ENCODE measurements at regions not wholly inside any gene's neighbourhood (a gene's known extent, or its start where the extent isn't known, plus 50 kb on each side); places are given as distances from the start of the nearest gene placed in this dataset.

GRCh38 chr11:79697905-79698304 lies 257.1 kb upstream of the TENM4 start:
- Histone ChIP-seq H3K9ac (ENCODE audit: low read length in 3 of 3) (no peak overlapping the region), H3K4me3 (ENCODE audit: low read length in 3 of 3) (no peak overlapping the region)

DNA sequence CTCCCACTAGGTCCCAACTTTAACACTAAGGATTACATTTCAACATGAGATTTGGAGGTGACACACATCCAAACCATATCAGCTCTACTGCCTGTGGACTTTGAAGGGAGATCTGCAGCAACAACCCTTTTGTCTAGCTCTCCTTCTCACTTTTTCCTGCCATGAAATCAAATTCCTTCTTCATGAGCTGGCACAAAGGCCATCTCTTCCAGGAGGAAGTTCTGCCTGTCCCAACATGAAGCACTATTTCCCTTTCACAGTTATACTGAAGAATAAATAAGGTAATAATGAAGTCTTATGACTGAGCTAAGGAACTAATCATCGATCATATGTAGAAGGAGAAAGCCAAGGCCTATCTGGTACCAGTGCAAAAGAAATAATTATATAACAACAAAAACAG lies 253.5 kb upstream of the TENM4 start:
- Histone ChIP-seq H3K4me3 (ENCODE audit: low read length in 3 of 3) (no peak overlapping the region), H3K9me3 (ENCODE audit: control insufficient read depth in 2 of 3, insufficient read depth in 1 of 3, low read length in 3 of 3) (no peaks in the 10 kb centered on the region), H3K4me1 (ENCODE audit: control insufficient read depth in 2 of 3, insufficient read depth in 2 of 3, low read depth in 1 of 3, low read length in 3 of 3) (no peaks in the 10 kb centered on the region), H3K9ac (ENCODE audit: low read length in 3 of 3) (no peak overlapping the region), H3K27me3 (ENCODE audit: control insufficient read depth, insufficient read depth, low read length) (no peaks in the 10 kb centered on the region), H3K36me3 (ENCODE audit: control insufficient read depth in 2 of 3, insufficient read depth in 3 of 3, low read length in 3 of 3) (no peaks in the 10 kb centered on the region), H3K27ac (ENCODE audit: low read depth in 2 of 2, low read length in 2 of 2) (no peak overlapping the region)
- no peak for FAIRE-seq
- TF ChIP-seq, protein P1, sequence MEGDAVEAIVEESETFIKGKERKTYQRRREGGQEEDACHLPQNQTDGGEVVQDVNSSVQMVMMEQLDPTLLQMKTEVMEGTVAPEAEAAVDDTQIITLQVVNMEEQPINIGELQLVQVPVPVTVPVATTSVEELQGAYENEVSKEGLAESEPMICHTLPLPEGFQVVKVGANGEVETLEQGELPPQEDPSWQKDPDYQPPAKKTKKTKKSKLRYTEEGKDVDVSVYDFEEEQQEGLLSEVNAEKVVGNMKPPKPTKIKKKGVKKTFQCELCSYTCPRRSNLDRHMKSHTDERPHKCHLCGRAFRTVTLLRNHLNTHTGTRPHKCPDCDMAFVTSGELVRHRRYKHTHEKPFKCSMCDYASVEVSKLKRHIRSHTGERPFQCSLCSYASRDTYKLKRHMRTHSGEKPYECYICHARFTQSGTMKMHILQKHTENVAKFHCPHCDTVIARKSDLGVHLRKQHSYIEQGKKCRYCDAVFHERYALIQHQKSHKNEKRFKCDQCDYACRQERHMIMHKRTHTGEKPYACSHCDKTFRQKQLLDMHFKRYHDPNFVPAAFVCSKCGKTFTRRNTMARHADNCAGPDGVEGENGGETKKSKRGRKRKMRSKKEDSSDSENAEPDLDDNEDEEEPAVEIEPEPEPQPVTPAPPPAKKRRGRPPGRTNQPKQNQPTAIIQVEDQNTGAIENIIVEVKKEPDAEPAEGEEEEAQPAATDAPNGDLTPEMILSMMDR (IDR thresholded peaks at IDR 0.05; ENCODE audit: borderline replicate concordance, extremely low read depth, insufficient read depth), result no peak
- DNase-seq, result no peak
- intact Hi-C loops (cut with DNase I), result no loop called here

More at GRCh38 chr11:79697905-79698304, 257.1 kb upstream of the TENM4 start:
- Histone ChIP-seq H3K9me3 (ENCODE audit: control insufficient read depth in 2 of 3, insufficient read depth in 1 of 3, low read length in 3 of 3) (peaks cover 0 to 7% (median 2%) of the 10 kb centered on the region in 3 donors), H3K27ac (ENCODE audit: low read depth in 2 of 2, low read length in 2 of 2) (no peak overlapping the region), H3K36me3 (ENCODE audit: control insufficient read depth in 2 of 3, insufficient read depth in 3 of 3, low read length in 3 of 3) (no peaks in the 10 kb centered on the region), H3K4me1 (ENCODE audit: control insufficient read depth in 2 of 3, insufficient read depth in 2 of 3, low read depth in 1 of 3, low read length in 3 of 3) (no peaks in the 10 kb centered on the region), H3K27me3 (ENCODE audit: control insufficient read depth, insufficient read depth, low read length) (no peaks in the 10 kb centered on the region)
- intact Hi-C loops (cut with DNase I), result no loop called here
- DNase-seq, result no peak
- TF ChIP-seq, protein P1 (IDR thresholded peaks at IDR 0.05; ENCODE audit: borderline replicate concordance, extremely low read depth, insufficient read depth), result no peak
- no peak for FAIRE-seq

GRCh38 chr11:79691445-79691844 lies 250.6 kb upstream of the TENM4 start:
- DNase-seq (no peak), FAIRE-seq (no peak)
- no peaks in the 10 kb centered on the region for H3K27me3 ChIP-seq (ENCODE audit: control insufficient read depth, insufficient read depth, low read length)
- H3K4me1 ChIP-seq (ENCODE audit: control insufficient read depth in 2 of 3, insufficient read depth in 2 of 3, low read depth in 1 of 3, low read length in 3 of 3), result no peaks in the 10 kb centered on the region
- intact Hi-C loops (cut with DNase I), result no loop called here
- no peaks in the 10 kb centered on the region for H3K36me3 ChIP-seq (ENCODE audit: control insufficient read depth in 2 of 3, insufficient read depth in 3 of 3, low read length in 3 of 3)
- H3K27ac ChIP-seq (ENCODE audit: low read depth in 2 of 2, low read length in 2 of 2), result no peak overlapping the region
- no peak overlapping the region for H3K4me3 ChIP-seq (ENCODE audit: low read length in 3 of 3)
- TF ChIP-seq, protein P1 (IDR thresholded peaks at IDR 0.05; ENCODE audit: borderline replicate concordance, extremely low read depth, insufficient read depth), result no peak
- no peak overlapping the region for H3K9ac ChIP-seq (ENCODE audit: low read length in 3 of 3)
- no peaks in the 10 kb centered on the region for H3K9me3 ChIP-seq (ENCODE audit: control insufficient read depth in 2 of 3, insufficient read depth in 1 of 3, low read length in 3 of 3)
